GM18517 (cell line): ENCODE measurements at regions not wholly inside any gene's neighbourhood (a gene's known extent, or its start where the extent isn't known, plus 50 kb on each side); places are given as distances from the start of the nearest gene placed in this dataset.
"Not testable (repeated sequence)": the region's sequence is repeated elsewhere in the genome, so short reads cannot be mapped to it uniquely, and the experiment has no call there.

Experiments
- ATAC-seq: cut with Tn5 transposase; IDR thresholded peaks from one replicate; pipeline ENCODE4 v1.9.1; 2021; ENCODE audit warnings: mild to moderate bottlenecking, moderate library complexity; ENCODE audit not compliant: unreplicated experiment

DNA sequence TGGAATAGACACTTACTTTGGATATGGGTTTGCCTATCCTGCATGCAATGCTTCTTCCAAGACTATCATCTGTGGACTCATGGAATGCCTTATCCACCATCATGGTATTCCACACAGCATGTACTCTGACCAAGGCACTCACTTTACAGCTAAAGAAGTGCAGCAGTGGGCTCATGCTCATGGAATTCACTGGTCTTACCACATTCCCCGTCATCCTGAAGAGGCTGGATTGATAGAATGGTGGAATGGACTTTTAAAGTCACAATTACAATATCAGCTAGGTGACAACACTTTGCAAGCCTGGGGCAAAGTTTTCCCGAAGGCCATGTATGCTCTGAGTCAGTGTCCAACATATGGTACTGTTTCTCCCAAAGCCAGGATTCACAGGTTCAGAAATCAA, 199.1 kb downstream of the GJA1 start:
- not testable (repeated sequence) for ATAC-seq

DNA sequence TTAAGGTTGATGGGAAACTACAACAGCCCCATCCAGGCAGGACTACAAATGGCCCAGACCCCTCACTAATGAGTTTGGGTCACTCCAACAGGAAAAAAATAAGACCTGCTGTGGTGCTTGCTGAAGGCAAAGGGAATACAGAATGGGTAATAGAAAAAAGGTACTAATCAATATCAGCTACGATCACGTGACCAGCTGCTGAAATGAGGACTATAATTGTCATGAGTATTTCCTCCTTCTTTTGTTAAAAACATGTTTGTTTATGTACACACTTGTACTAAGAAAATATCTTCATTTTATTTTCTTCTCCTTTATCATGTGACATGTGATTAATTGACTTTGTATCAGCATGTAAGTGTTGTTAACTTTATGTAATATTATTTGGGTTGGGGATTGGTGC, 199.9 kb downstream of the GJA1 start:
- no peak for ATAC-seq

DNA sequence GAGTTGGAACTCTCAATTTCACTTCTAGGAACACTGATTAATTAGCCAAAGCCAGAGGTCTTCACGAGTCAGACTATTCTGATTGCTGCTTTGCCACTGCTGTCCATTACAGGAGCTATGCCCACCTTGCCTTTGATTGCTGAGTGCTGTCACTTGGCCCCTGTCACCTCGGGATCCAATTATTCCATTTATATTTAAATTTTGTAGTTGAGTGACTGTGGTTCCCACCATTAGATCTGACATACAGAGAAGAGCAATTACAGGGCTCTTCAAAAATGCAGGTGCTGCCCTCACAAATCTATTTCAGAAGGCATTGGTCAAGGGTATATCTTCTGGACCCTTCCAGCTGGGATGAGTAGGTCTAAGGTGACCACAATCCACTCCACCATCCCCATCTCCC, 200.8 kb downstream of the GJA1 start:
- ATAC-seq = not testable (repeated sequence)

DNA sequence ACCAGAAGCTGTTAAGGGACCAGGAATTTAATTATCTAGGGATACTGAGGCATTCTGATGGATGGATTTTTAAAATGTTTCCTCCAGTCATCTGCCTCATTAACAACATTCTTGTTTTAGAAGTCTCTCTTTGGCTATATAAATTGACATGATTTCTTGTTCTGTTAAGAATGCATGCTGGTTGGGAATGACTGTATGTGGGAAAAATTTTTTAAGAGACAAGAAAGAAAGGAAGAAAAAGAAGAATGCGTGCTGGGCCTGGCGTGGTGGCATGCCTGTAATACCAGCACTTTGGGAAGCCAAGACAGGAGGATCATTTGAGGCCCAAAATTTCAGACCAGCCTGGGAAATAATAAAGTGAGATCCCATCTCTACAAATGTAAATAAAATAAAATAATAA, 203.6 kb downstream of the GJA1 start:
- no peak for ATAC-seq

DNA sequence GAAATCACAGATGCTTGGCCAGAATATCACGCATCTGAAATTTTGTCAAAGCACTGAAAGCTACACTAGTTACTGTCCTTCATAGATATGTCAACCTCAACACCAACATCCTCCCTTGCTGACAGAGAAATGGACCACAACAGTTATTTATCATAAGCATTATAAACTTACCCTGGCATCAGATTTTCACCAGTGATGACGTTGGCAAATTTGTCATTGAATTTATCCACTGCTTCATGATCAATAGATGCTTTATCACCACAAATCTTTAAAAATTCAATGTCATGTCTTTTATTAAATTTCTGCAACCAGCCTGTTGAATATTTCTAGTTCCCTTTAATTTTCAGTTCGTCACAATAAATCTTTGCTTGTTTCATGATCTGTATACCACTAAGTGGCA, 205.7 kb downstream of the GJA1 start:
- ATAC-seq = no peak

DNA sequence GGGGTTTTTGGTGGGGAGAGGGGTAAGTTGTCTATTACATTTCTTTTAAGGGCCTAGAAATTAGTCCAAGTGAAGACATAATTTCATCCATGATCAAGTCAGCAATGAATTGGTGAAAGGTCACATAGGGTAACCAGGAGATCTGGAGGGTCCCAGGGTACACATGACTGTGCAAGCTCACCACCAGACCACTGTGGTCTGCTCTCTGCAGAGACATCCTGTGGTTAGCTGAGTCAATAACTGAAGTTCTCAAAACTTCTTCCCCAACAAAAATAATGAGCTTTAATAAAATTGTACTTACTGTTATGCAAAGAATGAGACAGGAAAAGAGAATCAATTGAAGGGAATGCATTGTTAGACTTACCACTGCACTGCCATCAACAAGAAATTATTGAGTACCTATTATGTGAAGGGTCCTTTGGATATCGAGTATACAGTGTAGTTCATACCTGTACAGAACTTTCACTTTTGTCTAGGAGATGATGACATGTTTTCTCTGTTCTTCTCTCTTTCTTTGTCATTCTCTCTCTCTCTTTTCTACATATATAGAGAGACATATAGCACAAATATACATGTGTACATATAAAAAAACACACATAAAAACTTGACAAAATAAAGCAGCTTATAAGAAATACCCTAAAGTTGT, 209.8 kb downstream of the GJA1 start:
- ATAC-seq = no peak

DNA sequence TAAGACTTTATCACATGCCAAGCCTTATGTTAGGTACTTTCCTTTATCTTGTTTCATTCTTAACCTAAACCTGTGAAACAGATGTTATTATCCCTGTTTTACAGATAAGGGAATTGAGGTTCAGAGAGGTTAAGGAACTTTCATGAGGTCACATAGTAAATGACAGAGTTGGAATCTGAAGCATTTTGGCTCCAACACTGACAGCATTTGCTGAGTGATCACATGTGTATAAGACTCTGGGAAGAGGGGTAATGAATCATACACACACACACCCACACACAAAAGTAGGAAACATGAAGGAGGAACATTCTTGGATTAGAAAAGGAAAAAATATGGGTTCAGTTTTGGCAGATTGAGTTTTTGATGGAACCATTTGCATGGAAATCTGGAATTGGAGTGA, 212.5 kb downstream of the GJA1 start:
- ATAC-seq = no peak

DNA sequence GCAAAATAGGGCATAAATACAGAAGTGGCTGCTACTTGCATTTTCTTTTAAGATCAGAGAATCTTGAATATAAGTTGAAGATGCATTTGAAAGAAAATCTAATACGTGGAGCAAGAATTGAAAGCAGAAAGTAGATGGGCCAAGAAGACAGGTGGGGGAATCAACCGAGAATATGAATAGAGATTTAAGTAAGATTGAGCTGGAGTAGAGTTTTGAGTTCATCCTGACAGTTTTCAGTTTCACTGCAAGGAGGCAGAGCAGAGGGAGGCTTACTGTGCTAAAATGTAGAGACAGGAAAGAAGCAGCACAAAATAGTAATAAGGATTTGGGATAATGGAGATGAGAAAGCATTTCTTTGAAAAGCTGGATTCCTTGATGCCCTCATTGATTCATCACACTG, 214.5 kb downstream of the GJA1 start:
- no peak for ATAC-seq

DNA sequence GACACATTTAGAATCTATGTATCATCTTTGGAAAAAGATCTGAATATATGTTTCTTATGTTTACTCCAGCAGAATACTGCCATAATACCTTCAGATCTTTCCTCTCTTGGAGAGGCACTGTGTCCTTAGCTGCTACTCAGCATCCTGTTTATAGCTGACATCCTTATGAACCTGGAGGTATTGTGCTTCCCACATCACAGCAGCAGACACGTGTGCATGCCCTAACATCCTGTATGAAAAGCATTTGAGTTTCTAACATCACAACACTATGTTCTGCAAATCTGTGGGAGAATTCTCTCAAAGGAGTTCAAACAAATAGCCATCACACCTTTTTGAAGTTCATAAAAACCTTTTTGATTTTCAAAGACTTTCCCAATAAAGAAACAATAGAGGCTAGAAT, 216.0 kb downstream of the GJA1 start:
- no peak for ATAC-seq

DNA sequence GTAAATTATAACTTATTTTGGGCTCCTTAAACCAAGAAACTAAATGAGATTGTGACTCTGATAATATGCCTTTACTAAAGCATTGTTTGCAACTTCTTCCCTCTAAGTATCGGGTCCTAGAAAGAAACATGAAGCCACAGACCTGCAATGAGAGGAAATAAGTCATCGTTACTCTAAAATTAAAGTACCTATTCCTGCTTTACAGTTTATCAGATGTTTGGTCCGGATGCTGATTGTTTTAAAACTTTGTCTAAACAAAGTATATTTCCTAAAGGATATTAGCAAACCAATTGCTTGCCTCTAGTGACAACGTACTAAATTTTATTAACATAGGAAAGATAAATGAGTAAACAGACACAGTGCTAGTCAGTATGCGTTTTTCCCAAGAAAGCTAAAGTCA, 216.8 kb downstream of the GJA1 start:
- ATAC-seq = no peak

DNA sequence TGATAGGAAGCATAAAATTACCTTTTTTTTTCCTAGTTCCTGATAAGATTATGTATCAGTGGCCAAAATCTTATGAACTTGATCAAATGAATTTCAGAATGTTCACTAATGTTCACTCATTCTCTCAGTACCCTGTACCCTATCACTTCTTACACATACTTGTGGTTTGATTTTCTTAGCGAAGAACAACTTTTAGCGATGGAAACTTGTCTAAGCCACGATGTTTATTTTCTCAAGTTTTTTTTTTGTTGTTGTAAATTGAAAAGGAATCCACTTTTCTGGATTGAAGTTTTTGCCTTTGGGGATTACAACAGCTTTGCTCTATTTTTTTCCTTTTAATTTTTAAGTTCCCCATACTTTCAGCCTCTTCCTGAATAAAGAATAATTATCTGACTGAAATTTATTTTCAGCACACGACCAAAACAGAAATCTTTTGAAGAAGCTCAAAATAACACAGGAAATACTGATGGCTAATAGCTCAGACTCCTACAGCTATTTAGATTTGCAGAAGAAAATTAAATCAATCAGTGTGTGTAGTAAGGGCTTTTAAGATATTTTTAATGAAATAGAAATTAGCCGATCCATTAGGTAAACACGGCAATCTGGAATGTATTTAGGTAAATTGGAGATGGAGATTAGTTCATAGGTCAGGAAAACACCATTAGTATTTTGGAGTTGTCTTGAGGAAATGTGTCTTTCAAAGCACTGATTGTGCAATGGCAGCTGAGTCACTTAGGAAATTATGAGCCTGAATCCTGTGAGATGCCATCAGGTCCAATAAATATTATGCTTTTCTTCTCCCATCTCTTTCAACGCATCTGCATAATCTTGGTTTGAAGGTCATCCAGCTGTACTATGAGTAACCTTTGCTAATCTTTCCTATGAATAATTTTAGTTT, 217.5 kb downstream of the GJA1 start:
- ATAC-seq = no peak

DNA sequence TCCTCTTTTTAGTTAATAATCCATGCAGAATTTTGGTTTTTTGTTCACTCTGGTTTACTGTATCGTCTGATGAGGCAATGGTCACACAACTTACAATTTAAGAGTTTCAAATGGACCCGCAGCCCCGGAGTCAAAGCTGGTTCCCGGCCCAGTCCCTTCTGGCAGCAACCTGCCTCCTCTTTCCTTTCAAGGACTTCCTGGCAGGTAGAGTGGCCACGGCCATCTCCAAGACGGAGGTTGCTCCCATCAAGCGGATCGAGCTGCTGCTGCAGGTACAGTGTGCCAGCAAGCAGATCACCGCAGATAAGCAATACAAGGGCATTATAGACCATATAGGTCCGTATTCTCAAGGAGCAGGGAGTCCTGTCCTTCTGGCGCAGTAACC, 218.2 kb downstream of the GJA1 start:
- ATAC-seq = no peak

DNA sequence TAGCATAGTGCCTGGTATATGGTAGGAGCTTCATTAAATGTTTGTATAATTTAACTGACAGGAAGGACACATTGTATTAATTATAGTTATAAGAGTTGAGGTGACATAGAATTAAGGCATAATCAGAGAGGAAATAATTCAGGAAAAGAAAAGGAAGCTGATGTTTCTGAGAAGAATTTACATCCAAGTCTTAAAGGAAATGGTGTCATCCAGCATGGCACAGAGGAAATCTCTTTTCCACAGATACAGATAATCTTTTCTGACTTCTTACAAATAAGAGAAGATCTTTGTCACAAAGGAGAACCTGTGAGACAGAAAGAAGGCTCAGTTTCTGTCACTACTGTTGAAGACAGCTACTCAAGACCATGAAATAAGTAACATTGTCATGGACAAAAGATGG, 222.5 kb downstream of the GJA1 start:
- no peak for ATAC-seq

DNA sequence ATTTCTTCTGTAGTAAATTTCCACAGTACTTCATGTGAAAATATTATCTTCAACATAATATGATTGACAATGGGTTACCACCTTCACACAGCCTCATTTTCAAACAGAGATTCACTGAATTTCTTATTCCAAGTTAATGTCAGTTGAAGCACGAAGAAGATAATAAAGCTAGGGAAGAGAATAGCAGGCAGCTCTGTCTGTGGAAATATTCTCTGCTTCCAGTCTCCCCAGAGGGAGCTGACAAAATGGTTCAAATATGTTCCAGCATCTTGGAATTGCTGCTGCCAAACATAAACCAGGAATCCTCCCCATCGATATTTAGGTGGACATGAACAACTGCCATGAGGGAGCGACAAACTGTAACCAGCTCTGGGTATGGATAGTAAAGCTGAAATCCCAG, 224.8 kb downstream of the GJA1 start:
- ATAC-seq = no peak

DNA sequence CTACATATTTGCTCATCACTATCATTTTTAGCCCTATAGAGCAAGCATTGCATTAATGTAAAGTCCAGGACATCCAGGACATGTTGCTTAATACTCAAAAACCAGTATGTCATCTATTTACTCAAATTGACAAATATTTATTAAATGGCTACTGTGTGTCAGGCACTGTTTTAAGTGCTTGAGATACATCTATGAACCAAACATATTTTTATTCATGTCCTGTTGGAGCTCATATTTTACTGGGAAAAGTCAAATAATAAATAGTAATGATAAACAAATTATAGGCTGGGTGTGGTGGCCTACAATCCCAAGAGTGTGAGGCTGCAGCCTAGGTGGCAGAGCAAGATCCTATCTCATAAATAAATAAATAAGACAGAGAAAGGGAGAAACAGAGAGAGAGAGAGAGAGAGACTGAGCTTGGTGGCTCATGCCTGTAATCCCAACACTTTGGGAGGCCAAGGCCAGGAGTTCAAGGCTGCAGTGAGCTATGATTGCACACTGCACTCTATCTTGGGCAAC, 227.9 kb downstream of the GJA1 start:
- no peak for ATAC-seq

DNA sequence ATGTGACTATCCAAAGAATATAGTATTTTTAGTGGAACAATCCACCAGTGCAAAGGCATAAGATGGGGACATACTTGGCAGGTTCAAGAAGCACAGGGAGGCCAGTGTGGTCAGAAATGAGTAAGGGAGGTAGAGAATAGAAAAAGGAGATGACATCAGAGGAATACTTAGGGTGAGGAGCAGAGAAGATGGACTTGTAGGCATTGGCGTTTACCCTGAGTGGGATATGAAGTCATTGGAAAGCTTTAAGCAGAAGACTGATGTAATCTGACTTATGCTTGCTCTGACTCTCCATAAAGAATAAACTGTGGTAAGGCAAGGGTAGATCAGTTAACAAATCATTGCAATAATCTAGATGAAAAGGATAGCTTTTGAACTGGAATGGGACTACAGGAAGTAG, 228.7 kb downstream of the GJA1 start:
- no peak for ATAC-seq

DNA sequence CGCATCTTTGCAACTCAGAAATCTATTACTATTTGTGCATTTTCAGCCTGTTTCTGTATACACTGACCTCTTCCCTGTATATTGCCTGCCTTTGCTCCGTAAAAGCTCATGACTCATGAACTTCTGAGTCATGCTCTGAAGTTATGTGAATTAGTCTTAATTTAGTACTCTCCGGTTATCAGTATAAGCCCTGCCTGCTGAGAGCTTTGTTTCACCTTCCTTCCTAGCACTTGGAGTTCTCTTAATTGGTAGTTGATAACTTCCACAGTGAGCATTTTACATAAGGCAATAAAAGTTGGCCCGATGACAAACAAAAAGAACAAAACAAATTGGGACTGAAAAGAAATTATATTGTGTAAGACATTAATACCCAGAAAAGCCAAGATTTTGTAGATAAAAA, 231.4 kb downstream of the GJA1 start:
- ATAC-seq = no peak

DNA sequence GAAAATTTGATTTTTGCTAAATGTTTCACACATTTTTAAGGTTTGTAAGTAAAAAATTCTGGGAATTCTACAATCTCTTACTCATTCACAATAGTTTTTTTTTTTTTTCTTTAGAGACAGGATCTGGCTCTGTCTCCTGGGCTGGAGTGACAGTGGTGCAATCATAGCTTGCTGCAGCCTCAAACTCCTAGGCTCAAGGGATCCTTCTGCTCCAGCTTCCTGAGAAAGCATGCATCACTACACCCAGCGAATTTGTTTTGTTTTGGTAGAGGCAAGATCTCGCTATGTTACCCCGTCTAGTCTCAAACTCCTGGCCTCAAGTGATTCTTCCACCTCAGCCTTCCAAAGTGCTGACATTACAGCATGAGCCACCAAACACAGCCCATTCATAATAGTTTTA, 232.8 kb downstream of the GJA1 start:
- ATAC-seq = no peak

DNA sequence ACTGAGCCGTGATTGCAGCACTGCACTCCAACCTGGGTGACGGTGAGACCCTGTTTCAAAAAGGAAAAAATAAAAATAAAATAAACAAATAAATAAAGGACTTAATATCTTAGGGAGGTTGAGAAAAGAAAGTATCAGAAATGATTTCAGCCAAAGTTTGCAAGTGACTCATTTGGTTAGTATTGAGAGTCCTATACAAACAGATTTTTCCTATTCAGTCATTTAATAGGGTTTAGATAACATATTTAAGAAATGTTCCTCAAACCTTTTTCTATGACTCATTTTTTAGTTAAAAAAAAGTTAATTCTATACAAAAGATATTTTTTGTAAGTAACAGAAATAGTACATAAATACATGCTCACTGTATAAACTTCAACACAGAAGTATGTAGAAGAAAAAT, 235.1 kb downstream of the GJA1 start:
- no peak for ATAC-seq

DNA sequence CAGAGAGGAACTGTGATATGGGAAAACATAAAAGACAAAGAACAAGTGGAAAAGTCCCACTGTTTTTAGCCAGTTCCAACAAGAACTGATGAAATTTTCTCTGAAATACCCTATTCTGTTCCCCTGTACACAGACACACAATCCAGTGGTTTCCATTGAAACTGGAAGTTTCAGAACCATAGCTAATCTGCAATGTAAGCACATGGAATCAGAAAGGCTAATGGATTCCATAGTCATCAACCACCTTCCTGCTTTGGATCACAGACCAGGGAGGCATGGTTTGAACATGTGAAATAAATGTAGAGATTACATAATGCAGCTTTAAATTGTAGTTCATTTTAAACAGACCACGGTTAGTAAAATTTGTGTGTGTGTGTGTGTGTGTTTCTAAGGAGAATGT, 242.1 kb downstream of the GJA1 start:
- ATAC-seq = no peak

DNA sequence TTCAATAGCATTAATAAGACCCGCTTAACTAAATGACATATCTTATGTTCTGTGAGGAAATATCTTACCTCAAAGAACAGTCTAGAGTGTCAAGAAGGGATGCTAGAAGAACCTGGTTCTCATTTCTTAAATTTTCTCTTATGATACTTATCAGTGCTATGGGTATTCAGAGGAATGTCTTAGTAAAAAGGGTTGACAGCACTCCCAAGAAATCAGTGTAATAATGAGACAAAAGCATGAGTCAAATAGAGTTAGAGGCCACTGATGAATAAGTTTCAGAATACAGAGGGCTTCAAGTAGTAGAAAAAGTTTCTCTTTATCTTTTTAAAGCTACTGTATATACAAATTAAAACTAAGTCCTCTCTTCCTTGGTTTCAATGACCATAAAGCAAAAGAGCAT, 242.8 kb downstream of the GJA1 start:
- no peak for ATAC-seq

DNA sequence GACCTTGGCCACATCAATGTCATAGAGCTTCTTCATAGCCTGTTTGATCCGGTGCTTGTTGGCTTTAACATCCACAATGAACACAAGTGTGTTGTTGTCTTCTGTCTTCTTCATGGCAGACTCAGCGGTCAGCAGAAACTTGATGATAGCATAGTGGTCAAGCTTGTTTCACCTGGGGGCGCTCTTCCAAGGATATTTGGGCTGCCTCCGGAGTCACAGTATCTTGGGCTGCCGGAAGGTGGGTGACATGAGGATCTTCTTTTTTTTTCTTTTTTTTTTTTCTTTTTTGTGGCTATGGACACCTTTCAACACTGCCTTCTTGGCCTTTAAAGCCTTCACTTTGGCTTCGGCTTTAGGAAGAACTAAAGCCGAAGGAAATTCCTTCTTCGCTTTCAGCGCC, 244.6 kb downstream of the GJA1 start:
- ATAC-seq = no peak
